Colonic mucosa (tissue), 4 donors: ENCODE measurements at regions not wholly inside any gene's neighbourhood (a gene's known extent, or its start where the extent isn't known, plus 50 kb on each side); places are given as distances from the start of the nearest gene placed in this dataset.

ENCODE experiments used
- DNase-seq: peaks from one replicate; pipeline ENCODE4 v3.0.0-alpha.2; 2020
- H3K27ac ChIP-seq: fragments of 200-600 bp; one replicate; pipeline ENCODE4 v1.8.0; 2021
- H3K27me3 ChIP-seq: fragments of 200-600 bp; one replicate; pipeline ENCODE4 v1.8.0; 2021
- H3K36me3 ChIP-seq: fragments of 200-600 bp; one replicate; pipeline ENCODE4 v1.8.0; 2021
- H3K4me1 ChIP-seq: fragments of 200-600 bp; one replicate; pipeline ENCODE4 v1.8.0; 2021; ENCODE audit warnings: mild to moderate bottlenecking
- H3K4me3 ChIP-seq: fragments of 200-600 bp; one replicate; pipeline ENCODE4 v1.8.0; 2021
- H3K9ac ChIP-seq, 2 donors: one replicate each; pipeline ENCODE4 v1.7.0; 2013; ENCODE audit warnings: control low read depth in 2 of 2, low read depth in 2 of 2, low read length in 2 of 2
- H3K9me3 ChIP-seq: fragments of 200-600 bp; one replicate; pipeline ENCODE4 v1.8.0; 2021
- intact Hi-C: fragments of 100-400 bp; cut with DNase I; formaldehyde crosslinking; loops from one replicate; pipeline ENCODE4 v1.14.1; 2022
- TF ChIP-seq, protein P1 (sequence below): fragments of 200-600 bp; IDR thresholded peaks from one replicate; pipeline ENCODE4 v1.8.0; 2022; ENCODE audit warnings: antibody characterized with exemption, mild to moderate bottlenecking
- donor health status: healthy.
- donor health status: DM: no; HTN: no; CAD: no.
- donor health status: DM: no; HTN: no; CAD: no.

DNA sequence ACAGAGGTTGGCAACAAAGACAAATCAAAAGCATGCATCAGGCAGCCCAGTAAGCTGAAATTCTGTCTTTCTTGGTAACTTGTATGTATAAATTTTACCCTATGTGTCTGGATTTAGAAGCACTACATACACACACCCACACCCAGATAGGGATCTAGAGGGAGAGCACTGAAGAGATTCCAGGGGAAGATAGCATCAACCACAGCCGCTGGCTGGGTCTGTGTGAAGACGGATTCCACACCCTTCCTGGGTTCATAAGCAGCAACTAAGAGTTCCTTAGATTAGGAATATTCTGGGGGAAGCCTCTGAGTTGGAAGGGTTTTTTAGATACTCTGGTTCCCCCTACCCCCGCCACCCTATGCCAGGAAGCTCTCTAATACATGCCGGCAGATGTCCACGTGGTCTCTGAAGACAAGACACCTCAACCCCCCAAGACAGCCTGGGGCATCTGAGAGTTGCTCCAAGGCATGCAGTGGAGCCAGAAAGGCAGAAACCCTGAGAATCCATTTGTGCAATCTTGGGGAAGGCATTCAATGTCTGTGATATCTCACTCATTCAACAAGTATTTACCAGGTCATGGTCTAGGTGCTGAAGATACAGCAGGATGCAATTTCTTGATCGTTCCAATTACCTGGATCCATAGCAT, 86.4 kb downstream of the NOG start:
- Histone ChIP-seq H3K27ac (no peak overlapping the region), H3K9me3 (no peaks in the 10 kb centered on the region), H3K9ac (no peak overlapping the region), H3K4me1 (no peaks in the 10 kb centered on the region), H3K36me3 (no peaks in the 10 kb centered on the region), H3K27me3 (peaks cover 19% of the 10 kb centered on the region), H3K4me3 (no peak overlapping the region)
- TF ChIP-seq, protein P1, sequence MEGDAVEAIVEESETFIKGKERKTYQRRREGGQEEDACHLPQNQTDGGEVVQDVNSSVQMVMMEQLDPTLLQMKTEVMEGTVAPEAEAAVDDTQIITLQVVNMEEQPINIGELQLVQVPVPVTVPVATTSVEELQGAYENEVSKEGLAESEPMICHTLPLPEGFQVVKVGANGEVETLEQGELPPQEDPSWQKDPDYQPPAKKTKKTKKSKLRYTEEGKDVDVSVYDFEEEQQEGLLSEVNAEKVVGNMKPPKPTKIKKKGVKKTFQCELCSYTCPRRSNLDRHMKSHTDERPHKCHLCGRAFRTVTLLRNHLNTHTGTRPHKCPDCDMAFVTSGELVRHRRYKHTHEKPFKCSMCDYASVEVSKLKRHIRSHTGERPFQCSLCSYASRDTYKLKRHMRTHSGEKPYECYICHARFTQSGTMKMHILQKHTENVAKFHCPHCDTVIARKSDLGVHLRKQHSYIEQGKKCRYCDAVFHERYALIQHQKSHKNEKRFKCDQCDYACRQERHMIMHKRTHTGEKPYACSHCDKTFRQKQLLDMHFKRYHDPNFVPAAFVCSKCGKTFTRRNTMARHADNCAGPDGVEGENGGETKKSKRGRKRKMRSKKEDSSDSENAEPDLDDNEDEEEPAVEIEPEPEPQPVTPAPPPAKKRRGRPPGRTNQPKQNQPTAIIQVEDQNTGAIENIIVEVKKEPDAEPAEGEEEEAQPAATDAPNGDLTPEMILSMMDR, result no peak
- intact Hi-C loops, result no loop called here
- DNase-seq, result no peak

DNA sequence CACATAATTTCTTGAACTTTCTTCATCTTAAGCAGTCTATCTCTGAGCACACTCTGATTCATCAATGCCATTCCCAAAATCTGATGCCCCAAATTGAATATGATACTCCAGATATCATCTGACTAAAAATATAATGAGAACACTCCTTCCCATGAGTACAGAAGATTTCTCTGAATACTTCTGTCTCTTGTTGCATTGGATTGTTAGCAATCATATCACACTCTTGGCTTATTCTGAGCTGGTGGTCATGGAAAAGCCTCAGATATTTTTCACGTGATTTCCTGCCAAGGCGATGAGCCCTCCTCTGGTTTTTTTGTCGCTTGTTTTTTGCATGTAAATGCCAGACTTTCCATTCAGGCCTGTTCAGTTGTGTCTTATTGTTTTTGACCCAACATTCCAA, 87.2 kb downstream of the NOG start:
- H3K4me1 ChIP-seq, result no peaks in the 10 kb centered on the region
- H3K4me3 ChIP-seq, result no peak overlapping the region
- H3K27me3 ChIP-seq, result peaks cover 19% of the 10 kb centered on the region
- no peaks in the 10 kb centered on the region for H3K9me3 ChIP-seq
- intact Hi-C loops, result no loop called here
- no peak overlapping the region for H3K9ac ChIP-seq
- TF ChIP-seq, protein P1, result no peak
- no peak overlapping the region for H3K27ac ChIP-seq
- no peaks in the 10 kb centered on the region for H3K36me3 ChIP-seq
- DNase-seq, result no peak

DNA sequence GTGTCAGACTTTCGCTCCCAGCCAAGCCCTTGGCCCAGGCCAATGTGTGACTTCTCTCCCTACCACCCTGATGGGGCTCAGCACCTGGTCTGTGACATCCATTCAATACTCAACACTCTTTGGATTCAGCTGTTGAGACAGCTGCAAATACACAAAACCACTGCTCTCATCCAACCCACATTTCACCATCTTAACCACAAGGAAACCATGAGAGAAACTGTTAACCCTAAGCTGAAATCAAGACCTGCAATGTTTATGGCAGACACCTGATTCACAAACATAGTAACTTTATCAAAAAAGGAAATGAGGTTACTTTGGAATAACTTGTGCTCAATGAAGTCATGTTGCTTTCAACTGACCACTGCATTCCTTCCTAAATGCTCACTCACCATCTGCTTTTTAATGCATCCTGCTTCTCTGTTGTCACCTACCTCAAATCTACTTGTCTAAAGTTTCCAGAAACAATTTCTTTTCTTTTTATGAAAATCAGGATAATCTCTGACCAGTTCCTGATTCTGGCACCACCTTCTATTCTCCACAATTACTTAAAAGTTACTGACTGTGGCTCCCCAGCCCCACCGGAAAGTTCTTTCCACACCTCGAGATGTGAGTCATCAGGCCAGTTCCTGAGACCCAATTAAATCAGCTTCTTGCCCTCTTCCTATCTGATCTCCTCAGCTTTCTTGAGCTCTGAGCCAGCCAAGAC, 88.2 kb downstream of the NOG start:
- Histone ChIP-seq H3K27me3 (peaks cover 19% of the 10 kb centered on the region), H3K9me3 (no peaks in the 10 kb centered on the region), H3K36me3 (no peaks in the 10 kb centered on the region), H3K9ac (no peak overlapping the region), H3K4me1 (no peaks in the 10 kb centered on the region), H3K4me3 (no peak overlapping the region), H3K27ac (no peak overlapping the region)
- no peak for DNase-seq
- TF ChIP-seq, protein P1, result no peak
- intact Hi-C loops, result no loop called here

DNA sequence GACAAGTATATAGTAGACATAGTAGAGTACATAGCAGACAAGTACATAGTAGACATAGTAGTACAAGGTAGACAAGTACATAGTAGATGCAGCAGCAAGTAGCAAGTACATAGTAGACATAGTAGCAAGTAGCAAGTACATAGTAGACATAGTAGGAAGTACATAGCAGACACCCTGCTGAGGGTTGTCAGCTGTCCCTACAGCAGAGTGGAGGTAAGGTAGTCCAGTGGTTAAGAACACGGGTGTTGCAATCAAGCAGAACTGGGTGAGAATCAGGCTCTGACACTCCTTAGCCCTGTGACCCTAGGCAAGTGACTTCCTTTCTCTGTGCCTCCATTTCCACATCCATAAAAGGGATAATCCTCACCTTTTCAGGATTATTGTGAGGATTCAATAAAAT, 94.7 kb downstream of the NOG start:
- no peaks in the 10 kb centered on the region for H3K9me3 ChIP-seq
- H3K27me3 ChIP-seq, result no peaks in the 10 kb centered on the region
- H3K4me1 ChIP-seq, result no peaks in the 10 kb centered on the region
- H3K9ac ChIP-seq, result no peak overlapping the region
- no peak overlapping the region for H3K4me3 ChIP-seq
- TF ChIP-seq, protein P1, result no peak
- no peaks in the 10 kb centered on the region for H3K36me3 ChIP-seq
- DNase-seq, result no peak
- H3K27ac ChIP-seq, result no peak overlapping the region
- intact Hi-C loops, result no loop called here

DNA sequence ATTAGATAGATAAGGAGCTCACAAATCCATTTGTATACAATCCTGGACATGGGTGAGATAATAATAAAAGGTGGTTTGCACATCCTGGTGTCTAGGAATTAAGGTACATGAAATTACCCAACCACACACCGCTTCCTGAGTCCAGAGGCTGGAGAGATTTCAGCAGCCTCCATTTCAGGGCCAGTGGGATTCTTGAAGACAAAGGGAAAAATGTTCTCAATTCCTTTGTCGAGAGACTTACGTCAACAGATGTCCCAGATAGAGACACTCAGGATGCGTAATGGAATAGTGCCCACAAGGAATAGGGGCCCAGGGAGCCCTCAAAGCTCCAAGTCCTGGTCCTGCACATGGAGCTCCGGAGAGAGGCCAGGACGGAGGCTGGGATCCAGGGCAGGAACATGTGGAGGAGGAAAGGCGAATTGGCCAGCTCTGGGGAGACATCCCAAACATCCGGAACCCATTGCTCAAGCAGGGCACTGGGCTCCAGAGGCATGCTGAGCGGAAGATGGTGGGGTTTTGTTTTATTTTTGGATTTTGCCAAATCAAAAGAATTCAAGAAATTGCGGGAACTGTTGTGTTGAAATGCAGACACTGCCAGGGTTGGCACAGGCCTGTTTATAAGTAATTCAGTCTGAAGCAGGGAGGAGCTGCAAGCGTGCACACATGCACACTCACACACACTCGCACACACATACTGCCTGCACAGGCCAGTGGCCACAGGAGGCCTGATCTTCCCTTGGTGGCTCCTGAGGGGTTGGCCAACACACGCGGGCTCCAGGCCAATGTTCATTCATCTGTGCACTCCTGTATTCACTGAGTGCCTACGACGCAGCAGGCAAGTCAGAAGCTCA, 97.2 kb downstream of the NOG start:
- no peaks in the 10 kb centered on the region for H3K9me3 ChIP-seq
- TF ChIP-seq, protein P1, result no peak
- no peak overlapping the region for H3K27ac ChIP-seq
- intact Hi-C loops, result no loop called here
- H3K4me3 ChIP-seq, result no peak overlapping the region
- no peaks in the 10 kb centered on the region for H3K27me3 ChIP-seq
- H3K4me1 ChIP-seq, result no peaks in the 10 kb centered on the region
- H3K36me3 ChIP-seq, result no peaks in the 10 kb centered on the region
- no peak overlapping the region for H3K9ac ChIP-seq
- no peak for DNase-seq
